ENCODE measurements at regions not wholly inside any gene's neighbourhood (a gene's known extent, or its start where the extent isn't known, plus 50 kb on each side); places are given as distances from the start of the nearest gene placed in this dataset.

DNA sequence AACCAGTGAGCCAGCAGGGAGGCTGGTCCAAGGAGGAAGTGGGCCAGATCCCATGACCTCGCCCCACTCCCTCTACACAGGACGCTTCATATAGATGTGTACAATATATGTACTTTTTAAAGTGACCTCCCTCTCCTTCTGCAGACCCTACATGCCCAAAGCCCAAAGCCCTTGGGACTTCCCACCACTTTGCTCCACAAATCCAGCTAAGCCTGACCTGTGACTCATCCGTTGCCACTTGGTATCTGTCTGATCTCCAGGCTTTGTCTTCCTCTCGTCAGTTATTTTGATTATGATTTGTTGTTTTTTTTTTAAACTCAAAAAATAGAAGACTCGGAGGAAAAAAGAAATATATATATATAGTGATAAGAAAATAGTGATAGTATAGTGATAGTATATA is 470.8 kb downstream of the KCNJ3 start:
- DNase-seq (ENCODE audit: low read depth, low spot score), result no peak
- H3K79me2 ChIP-seq (ENCODE audit: control insufficient read depth, insufficient read depth, low read length), result no peaks in the 10 kb centered on the region
- FAIRE-seq, result no peak
- H3K9ac ChIP-seq (replicated peaks; ENCODE audit: extremely low read depth, insufficient read depth, low read length), result no peak overlapping the region
- H2AFZ ChIP-seq (ENCODE audit: low read depth, low read length), result no peak overlapping the region
- dilution Hi-C loops (cut with MboI; ENCODE audit: extremely low pct_ligation_motif_present, low sequenced_read_pairs), result no loop called here
- no TSS peak for BruUV-seq (replicated peaks)
- H3K27me3 ChIP-seq (ENCODE audit: control insufficient read depth in 2 of 2, insufficient read depth in 2 of 2, low read length in 2 of 2), result no peaks in the 10 kb centered on the region
- intact Hi-C loops (cut with micrococcal nuclease), result no loop called here
- no peaks in the 10 kb centered on the region for H3K36me3 ChIP-seq (ENCODE audit: control insufficient read depth in 2 of 2, extremely low read depth in 1 of 2, insufficient read depth in 2 of 2, low read length in 2 of 2)
- H3K4me3 ChIP-seq (replicated peaks in 1 of 3; ENCODE audit: insufficient read depth in 1 of 3, low read depth in 1 of 3, low read length in 3 of 3), result no peak overlapping the region
- H3K9me1 ChIP-seq (replicated peaks; ENCODE audit: control insufficient read depth, extremely low read depth, insufficient read depth, low read length), result no peaks in the 10 kb centered on the region
- no peaks in the 10 kb centered on the region for H3K9me3 ChIP-seq (replicated peaks; ENCODE audit: control insufficient read depth, insufficient read depth, low read length)
- H3K4me1 ChIP-seq (ENCODE audit: control insufficient read depth, extremely low read depth, insufficient read depth, low read length), result no peaks in the 10 kb centered on the region
- H3K27ac ChIP-seq (ENCODE audit: insufficient read depth, low read depth, low read length), result no peak overlapping the region
- H3K4me2 ChIP-seq (ENCODE audit: insufficient read depth, low read length), result no peak overlapping the region
- no peaks in the 10 kb centered on the region for H4K20me1 ChIP-seq (replicated peaks; ENCODE audit: control insufficient read depth, extremely low read depth, insufficient read depth, low read length)
- ChIA-PET CTCF (no interaction called here), POLR2A (no interaction called here)
- TF ChIP-seq EZH2 (IDR thresholded peaks at IDR 0.05; ENCODE audit: borderline replicate concordance, low read depth, low read length, severe bottlenecking), result no peak
- TF ChIP-seq, protein P1, sequence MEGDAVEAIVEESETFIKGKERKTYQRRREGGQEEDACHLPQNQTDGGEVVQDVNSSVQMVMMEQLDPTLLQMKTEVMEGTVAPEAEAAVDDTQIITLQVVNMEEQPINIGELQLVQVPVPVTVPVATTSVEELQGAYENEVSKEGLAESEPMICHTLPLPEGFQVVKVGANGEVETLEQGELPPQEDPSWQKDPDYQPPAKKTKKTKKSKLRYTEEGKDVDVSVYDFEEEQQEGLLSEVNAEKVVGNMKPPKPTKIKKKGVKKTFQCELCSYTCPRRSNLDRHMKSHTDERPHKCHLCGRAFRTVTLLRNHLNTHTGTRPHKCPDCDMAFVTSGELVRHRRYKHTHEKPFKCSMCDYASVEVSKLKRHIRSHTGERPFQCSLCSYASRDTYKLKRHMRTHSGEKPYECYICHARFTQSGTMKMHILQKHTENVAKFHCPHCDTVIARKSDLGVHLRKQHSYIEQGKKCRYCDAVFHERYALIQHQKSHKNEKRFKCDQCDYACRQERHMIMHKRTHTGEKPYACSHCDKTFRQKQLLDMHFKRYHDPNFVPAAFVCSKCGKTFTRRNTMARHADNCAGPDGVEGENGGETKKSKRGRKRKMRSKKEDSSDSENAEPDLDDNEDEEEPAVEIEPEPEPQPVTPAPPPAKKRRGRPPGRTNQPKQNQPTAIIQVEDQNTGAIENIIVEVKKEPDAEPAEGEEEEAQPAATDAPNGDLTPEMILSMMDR (IDR thresholded peaks at IDR 0.05; ENCODE audit: extremely low read depth in 1 of 2, insufficient read depth in 1 of 2, low read depth in 1 of 2, low read length in 2 of 2), result no peak
- TF ChIP-seq JUN (IDR thresholded peaks at IDR 0.05; ENCODE audit: borderline replicate concordance, insufficient read depth, insufficient read length, low read depth), result no peak
- no peak for TF ChIP-seq POLR2AphosphoS5 (IDR thresholded peaks at IDR 0.05; ENCODE audit: insufficient read depth, low read depth, low read length)
- TF ChIP-seq FOS (IDR thresholded peaks at IDR 0.05; ENCODE audit: borderline replicate concordance, insufficient read depth, low read length), result no peak
- TF ChIP-seq MYC (IDR thresholded peaks at IDR 0.05; ENCODE audit: low read depth, low read length), result no peak
- TF ChIP-seq GATA2 (IDR thresholded peaks at IDR 0.05; ENCODE audit: insufficient read depth, insufficient read length, low read depth, low read length), result no peak
